Heart left ventricle (tissue), 16 donors: ENCODE measurements at regions not wholly inside any gene's neighbourhood (a gene's known extent, or its start where the extent isn't known, plus 50 kb on each side); places are given as distances from the start of the nearest gene placed in this dataset.

Experiments used
- ATAC-seq, 4 donors: fragments of 200-7000 bp; cut with Tn5 transposase; one replicate each; pipeline ENCODE4 v1.9.1; 2020 to 2022; ENCODE audit warnings: moderate library complexity in 4 of 4, mild to moderate bottlenecking in 3 of 4, moderate number of reproducible peaks in 1 of 4
- DNase-seq, 5 donors: peaks; one replicate each; pipeline ENCODE4 v3.0.0-alpha.2; 2020
- H3K27ac ChIP-seq, 12 donors: fragments of 200-600 bp; sonication (generic) in 4 of 12; one replicate each; pipeline versions ENCODE4 v1.5.0 to v1.8.0; 2016 to 2022; ENCODE audit warnings: mild to moderate bottlenecking in 2 of 12
- H3K27me3 ChIP-seq, 9 donors: fragments of 200-600 bp; sonication (generic) in 2 of 9; one replicate each; pipeline versions ENCODE4 v1.5.1 to v1.8.0; 2016 to 2022; ENCODE audit warnings: mild to moderate bottlenecking in 3 of 9
- H3K36me3 ChIP-seq, 9 donors: fragments of 200-600 bp; sonication (generic) in 2 of 9; one replicate each; pipeline versions ENCODE4 v1.5.0 to v1.8.0; 2018 to 2022; ENCODE audit warnings: mild to moderate bottlenecking in 2 of 9
- H3K4me1 ChIP-seq, 12 donors: fragments of 200-600 bp; sonication (generic) in 4 of 12; one replicate each; pipeline versions ENCODE4 v1.5.0 to v1.8.0; 2016 to 2022; ENCODE audit warnings: mild to moderate bottlenecking in 3 of 12
- H3K4me3 ChIP-seq, 12 donors: fragments of 200-600 bp; sonication (generic) in 4 of 12; one replicate each; pipeline versions ENCODE4 v1.5.0 to v1.8.0; 2017 to 2022; ENCODE audit warnings: mild to moderate bottlenecking in 9 of 12, moderate library complexity in 4 of 12
- H3K9me3 ChIP-seq, 12 donors: fragments of 200-600 bp; sonication (generic) in 4 of 12; one replicate each; pipeline versions ENCODE4 v1.5.0 to v1.8.0; 2016 to 2022; ENCODE audit warnings: mild to moderate bottlenecking in 1 of 12
- CTCF ChIP-seq, 12 donors: fragments of 200-600 bp; sonication (generic) in 4 of 12; IDR thresholded peaks; one replicate each; pipeline versions ENCODE4 v1.5.0 to v1.8.0; 2018 to 2022; ENCODE audit warnings: antibody characterized with exemption in 12 of 12, mild to moderate bottlenecking in 5 of 12
- POLR2A ChIP-seq, 2 donors: fragments of 450-650 bp; IDR thresholded peaks; one replicate each; pipeline ENCODE4 v1.6.1; 2017; ENCODE audit warnings: antibody characterized with exemption in 2 of 2, mild to moderate bottlenecking in 2 of 2, moderate library complexity in 2 of 2
- WGBS, 4 donors: extraction: QIAGEN DNeasy Blood & Tissue Kit in 2 of 4; methylation state at CpG; one replicate each; pipeline versions ENCODE4 v1.1.5 to v1.1.7; 2013 to 2018; 5-methylcytosine and 5-hydroxymethylcytosine counted together
- intact Hi-C, 10 donors: fragments of 100-400 bp; cut with DNase I; formaldehyde crosslinking; loops; one replicate each; pipeline versions ENCODE4 v1.11.1 to v1.14.2; 2022
- donor health status: ischemic (EF 13 %, LVEDD 7.1; RV severe dilation, severe dysfunction).
- donor health status: healthy with polysubstance abuse.
- donor health status: DM: no; HTN: yes; CAD: no.
- donor health status: DM: no; HTN: no; CAD: no.
- donor health status: ischemic (EF 25% LVEDD 6.9; RV normal size, moderate dysfunction).
- donor health status: ischemic (EF 25% LVEDD 5.7; RV mildly dilated, moderate dysfunction).
- donor health status: healthy.
- donor health status: DM: yes; HTN: yes; CAD: no.
- donor health status: ischemic (EF 35%, LVEDD 5.7; RV mildly dilated, moderate dysfunction).
- donor health status: nonischemic (EF 11% LVEDD 7.7; RV severe dilation, severe dysfunction).
- donor health status: DM: yes; HTN: yes; CAD: no.
- donor health status: PGD.
- donor health status: ischemic (EF 29% LVEDD 5.4; RV normal size, mild dysfunction).
- donor health status: nonischemic (EF 23%, LVEDD 6.1; RV moderate dilation, normal function).

GRCh38 chr11:90668502-90668901, 445.7 kb upstream of the CHORDC1 start:
- TF ChIP-seq POLR2A (IDR thresholded peaks at IDR 0.05) = no peak
- no peak for TF ChIP-seq CTCF (IDR thresholded peaks at IDR 0.05)
- Histone ChIP-seq H3K4me1 (no peaks in the 10 kb centered on the region), H3K4me3 (no peak overlapping the region), H3K27ac (no peak overlapping the region), H3K36me3 (no peaks in the 10 kb centered on the region), H3K27me3 (no peaks in the 10 kb centered on the region), H3K9me3 (no peaks in the 10 kb centered on the region)
- no peak for DNase-seq
- intact Hi-C loops = no loop called here
- ATAC-seq = no peak

DNA sequence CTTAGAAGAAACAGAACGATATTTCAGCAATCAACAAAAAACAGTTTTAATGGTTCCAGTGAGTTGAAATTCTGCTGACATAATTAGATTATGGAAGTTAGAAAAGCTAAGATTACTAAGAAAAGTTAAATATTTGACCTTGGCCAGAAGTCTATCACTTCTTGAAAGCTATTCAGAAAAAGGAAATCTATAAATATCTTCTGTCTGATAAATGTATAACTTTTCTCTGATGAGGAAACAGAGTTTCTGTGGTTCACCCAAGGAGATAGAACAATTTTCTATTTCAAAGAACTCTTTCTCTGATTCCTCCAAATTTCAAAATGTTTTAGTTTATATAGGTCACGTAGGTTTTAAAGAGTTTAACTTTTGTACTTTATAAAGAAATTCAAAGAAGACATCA, 438.4 kb upstream of the CHORDC1 start:
- Histone ChIP-seq H3K9me3 (no peaks in the 10 kb centered on the region), H3K27ac (no peak overlapping the region), H3K4me3 (no peak overlapping the region), H3K4me1 (no peaks in the 10 kb centered on the region), H3K36me3 (no peaks in the 10 kb centered on the region), H3K27me3 (no peaks in the 10 kb centered on the region)
- ATAC-seq (no peak), DNase-seq (no peak)
- WGBS, 4 donors = 77 to 82% (median 79%) methylated on average over 2 of the region's 2 CpGs
- intact Hi-C loops = no loop called here
- no peak for TF ChIP-seq CTCF (IDR thresholded peaks at IDR 0.05)
- TF ChIP-seq POLR2A (IDR thresholded peaks at IDR 0.05) = no peak

- ATAC-seq (no peak), DNase-seq (no peak)
- peaks cover 0 to 2% (median 0%) of the 10 kb centered on the region in 12 donors for H3K9me3 ChIP-seq
- intact Hi-C loops = no loop called here
- no peak overlapping the region for H3K4me3 ChIP-seq
- TF ChIP-seq POLR2A (IDR thresholded peaks at IDR 0.05) (no peak), CTCF (IDR thresholded peaks at IDR 0.05) (no peak)
- no peaks in the 10 kb centered on the region for H3K4me1 ChIP-seq
- WGBS, 4 donors = 80 to 87% (median 84%) methylated on average over 2 of the region's 2 CpGs
- no peaks in the 10 kb centered on the region for H3K36me3 ChIP-seq
- no peaks in the 10 kb centered on the region for H3K27me3 ChIP-seq
- no peak overlapping the region for H3K27ac ChIP-seq
Measured at GRCh38 chr11:90656171-90656570, 433.3 kb upstream of the CHORDC1 start.

GRCh38 chr11:90650153-90650552, 427.3 kb upstream of the CHORDC1 start:
- DNase-seq (no peak), ATAC-seq (no peak)
- TF ChIP-seq CTCF (IDR thresholded peaks at IDR 0.05) = no peak
- TF ChIP-seq POLR2A (IDR thresholded peaks at IDR 0.05) = no peak
- H3K4me3 ChIP-seq = no peak overlapping the region
- H3K27me3 ChIP-seq = no peaks in the 10 kb centered on the region
- intact Hi-C loops = no loop called here
- no peak overlapping the region for H3K27ac ChIP-seq
- no peaks in the 10 kb centered on the region for H3K4me1 ChIP-seq
- H3K36me3 ChIP-seq = no peaks in the 10 kb centered on the region
- peaks cover 0 to 3% (median 0%) of the 10 kb centered on the region in 12 donors for H3K9me3 ChIP-seq
- WGBS, 4 donors = 88 to 92% (median 90%) methylated on average over 2 of the region's 2 CpGs
